GM20431 (cell line): ENCODE measurements at regions not wholly inside any gene's neighbourhood (a gene's known extent, or its start where the extent isn't known, plus 50 kb on each side); places are given as distances from the start of the nearest gene placed in this dataset.

Source experiments
- in situ Hi-C: fragments of 300-500 bp; cut with MseI, MboI; formaldehyde crosslinking; loops from one replicate; pipeline ENCODE4 v1.15.0; 2020; ENCODE audit warnings: low sequenced_read_pairs; ENCODE audit not compliant: unreplicated experiment

DNA sequence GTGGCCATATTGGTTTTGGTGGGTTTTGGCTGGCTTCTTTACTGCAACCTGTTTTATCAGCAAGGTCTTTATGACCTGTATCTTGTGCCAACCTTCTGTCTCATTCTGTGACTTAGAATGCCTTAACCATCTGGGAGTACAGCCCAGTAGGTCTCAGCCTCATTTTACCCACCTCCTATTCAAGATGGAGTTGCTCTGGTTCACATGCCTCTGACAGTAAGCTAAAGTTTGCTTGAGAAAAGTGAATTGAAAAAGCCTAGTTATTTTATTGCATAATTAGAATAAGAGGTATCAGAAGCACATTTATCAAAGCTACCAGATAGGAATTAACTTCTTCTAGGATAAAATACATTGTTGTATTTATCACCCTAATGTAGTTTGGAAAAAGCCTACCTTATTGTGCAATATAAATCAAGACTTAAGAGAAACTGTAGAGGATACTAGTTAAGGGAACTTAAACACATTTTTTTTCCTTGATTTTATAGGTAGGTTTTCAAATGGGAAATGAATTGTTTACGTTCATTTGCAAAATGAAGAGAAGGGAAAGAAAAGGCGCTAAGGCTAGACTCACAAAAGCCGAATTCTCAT lies 202.3 kb upstream of the KCNJ16 start:
- in situ Hi-C loops, result no loop called here

- in situ Hi-C loops, result no loop called here
Observed at GRCh38 chr17:69874175-69874670, 200.8 kb upstream of the KCNJ16 start.

DNA sequence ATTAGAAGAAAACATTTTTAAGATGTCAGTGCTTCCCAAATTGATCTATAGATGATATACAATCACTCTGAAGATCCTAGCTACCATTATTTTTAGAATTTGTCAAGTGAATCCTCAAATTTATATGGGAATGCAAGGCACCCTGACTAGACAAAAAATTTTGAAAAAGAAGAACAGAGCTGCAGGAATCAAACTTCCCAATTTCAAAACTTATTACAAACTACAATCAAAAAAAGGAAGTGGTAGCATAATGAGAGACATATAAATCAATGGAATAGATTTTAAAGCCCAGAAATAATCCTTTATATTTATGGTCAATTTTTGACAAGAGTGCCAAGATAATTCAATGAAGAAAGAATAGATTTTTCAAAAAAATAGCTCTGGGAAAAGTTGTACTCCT lies 198.3 kb upstream of the KCNJ16 start:
- in situ Hi-C loops, result no loop called here

DNA sequence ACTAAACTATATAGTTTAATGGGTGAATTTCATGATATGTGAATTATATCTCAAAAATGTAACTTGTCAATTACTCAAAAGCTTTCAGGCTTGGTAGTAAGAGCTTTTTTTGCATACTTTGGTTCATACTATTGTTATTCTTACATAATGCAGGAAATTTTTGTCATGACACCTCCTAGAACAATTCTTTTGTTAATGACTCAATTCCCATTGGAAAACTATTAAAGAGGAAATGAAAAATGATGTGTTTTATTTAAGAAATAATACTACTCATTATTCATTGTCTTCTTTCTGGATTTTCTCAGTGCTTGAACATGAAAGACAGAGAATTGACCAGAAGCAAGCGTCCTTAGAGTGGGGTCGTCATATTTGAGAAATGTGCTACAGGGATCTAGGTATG lies 196.4 kb upstream of the KCNJ16 start:
- in situ Hi-C loops, result no loop called here

- in situ Hi-C loops, result no loop called here
Observed at GRCh38 chr17:69879576-69879975, 195.4 kb upstream of the KCNJ16 start.

DNA sequence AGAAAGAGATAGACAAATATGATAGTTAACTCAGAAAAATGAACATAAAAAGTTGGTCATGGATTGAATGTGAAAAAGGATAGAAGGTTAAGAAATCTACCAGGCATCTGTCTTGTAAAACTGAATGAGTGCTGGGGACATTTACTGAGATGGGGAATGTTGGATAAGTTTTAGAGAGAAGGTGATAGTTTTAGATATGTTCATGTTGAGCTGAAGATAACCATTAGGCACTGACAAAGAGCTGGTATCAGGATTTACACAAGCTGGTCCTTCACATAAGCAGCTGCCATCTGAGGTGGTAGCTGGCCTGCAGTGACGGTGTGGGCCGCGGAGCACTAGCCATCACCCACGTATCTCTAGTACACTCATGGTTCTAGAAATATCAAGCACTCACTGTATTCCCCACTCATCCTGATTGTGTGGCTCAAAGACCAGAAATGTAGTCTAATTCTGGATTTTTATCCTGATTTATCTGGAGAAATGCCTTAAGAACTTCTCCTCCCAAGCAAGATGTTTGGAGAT lies 194.4 kb upstream of the KCNJ16 start:
- in situ Hi-C loops, result no loop called here

DNA sequence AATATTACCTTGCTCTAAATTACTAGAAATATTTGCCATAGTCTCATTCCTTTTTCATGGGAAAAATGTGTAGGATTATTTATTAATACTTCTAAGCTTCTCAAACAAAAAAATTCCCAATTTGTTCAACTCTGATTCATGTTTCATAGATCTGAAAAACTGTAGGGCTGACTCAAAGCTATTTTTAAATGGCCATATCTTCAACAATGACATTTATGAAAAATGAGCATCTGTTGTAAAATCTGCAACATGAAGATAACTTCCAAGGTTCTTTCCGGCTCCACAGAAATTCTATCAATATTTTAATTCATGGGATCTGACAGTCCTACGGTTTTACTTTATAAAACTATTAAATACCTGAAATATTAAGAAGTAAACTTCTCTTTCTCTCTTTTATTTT lies 192.7 kb upstream of the KCNJ16 start:
- in situ Hi-C loops, result no loop called here

- in situ Hi-C loops, result no loop called here
Observed at GRCh38 chr17:69883120-69883519, 191.9 kb upstream of the KCNJ16 start.

DNA sequence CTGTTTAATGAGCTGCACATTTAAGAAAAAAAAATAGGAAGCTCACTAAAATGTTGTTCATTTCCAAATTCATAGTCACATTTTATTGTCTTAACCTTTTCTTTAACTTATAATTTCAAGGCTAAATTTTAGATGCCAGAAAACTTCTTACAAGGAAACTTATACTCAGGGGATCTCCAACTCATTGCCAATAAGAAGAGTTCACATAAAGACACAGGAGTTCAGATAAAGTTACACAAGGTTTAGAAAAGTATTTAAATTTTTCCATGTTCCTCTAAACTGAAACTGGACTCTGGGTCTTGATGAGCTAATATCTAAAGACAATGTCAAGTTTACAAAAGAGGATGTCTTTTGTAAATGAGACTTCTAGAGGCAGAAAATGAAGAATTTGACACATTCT lies 190.7 kb upstream of the KCNJ16 start:
- in situ Hi-C loops, result no loop called here

DNA sequence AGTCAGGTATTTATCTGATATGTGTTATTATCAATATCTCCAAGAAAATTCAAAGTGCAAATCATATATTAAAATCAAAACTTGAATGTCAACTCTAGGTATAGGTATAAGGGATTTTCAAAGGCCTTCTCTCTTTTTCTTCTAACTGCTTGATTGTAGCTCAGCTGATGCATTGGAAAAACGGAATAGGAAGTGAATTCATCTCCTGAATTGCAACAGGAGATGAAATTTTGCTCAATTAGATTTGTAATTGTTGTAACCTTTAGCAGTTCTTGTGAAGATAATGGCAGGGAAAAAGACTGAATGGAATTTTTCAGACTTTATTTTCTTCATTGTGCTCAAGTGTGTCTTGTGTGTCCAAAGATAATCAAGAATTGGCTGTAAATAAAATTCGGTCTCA lies 190.2 kb upstream of the KCNJ16 start:
- in situ Hi-C loops, result no loop called here

DNA sequence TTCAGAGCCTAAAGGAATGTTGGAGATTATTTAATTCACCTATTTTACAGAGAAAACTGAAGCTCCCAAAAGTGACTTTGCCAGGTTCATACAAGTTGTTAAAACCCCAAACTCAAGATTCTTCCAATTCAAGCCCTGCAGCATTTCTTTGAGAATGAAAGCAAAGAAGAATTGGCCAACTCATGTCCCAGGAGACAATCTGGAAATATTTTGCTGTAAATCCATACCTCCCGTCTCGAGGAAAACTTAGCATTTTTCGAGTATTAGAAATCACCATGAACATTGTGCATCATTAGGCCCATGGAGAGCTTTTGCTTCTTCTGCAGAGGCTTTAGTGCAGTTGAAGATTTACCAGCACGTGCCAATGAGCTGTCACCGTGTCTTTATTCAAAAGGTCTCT lies 176.4 kb upstream of the KCNJ16 start:
- in situ Hi-C loops, result no loop called here

DNA sequence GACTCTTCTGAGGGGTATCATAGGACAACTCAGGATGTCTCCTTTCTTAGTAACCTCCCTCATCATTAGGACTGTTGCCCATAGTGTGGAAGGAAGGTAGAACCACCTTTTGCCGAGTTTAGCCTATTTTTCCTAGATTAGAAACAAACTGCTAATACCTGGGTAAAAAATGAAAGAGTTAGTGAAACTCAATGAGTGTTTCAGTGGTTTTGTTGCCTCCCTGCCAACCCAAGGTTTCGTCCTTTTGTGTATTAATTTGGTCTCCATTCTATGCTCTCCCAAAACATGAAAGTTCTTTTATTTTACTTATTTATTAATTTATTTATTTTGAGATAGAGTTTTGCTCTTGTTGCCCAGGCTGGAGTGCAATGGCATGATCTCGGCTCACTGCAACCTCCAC lies 174.9 kb upstream of the KCNJ16 start:
- in situ Hi-C loops, result no loop called here

DNA sequence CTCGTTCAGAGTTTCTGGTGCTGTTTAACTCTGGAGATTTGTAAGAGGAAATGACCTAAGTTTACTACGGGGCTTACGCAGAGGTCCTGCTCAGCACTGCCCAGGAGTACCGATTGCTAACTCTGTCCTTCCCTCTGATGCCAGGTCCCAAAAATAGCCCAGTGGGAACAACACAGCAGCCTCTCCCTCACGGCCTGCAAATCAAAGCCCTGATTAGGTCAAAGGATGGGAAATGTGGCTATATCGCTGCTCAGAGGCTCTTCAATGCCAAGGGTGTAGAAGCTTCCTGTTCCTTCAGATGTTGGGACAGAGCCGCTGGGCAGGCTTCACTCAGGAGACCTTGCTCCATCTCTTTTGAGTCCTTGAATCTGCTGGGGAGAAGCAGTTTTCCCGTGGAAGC lies 174.2 kb upstream of the KCNJ16 start:
- in situ Hi-C loops, result no loop called here

GRCh38 chr17:69906306-69906705 lies 168.7 kb upstream of the KCNJ16 start:
- in situ Hi-C loops, result no loop called here

DNA sequence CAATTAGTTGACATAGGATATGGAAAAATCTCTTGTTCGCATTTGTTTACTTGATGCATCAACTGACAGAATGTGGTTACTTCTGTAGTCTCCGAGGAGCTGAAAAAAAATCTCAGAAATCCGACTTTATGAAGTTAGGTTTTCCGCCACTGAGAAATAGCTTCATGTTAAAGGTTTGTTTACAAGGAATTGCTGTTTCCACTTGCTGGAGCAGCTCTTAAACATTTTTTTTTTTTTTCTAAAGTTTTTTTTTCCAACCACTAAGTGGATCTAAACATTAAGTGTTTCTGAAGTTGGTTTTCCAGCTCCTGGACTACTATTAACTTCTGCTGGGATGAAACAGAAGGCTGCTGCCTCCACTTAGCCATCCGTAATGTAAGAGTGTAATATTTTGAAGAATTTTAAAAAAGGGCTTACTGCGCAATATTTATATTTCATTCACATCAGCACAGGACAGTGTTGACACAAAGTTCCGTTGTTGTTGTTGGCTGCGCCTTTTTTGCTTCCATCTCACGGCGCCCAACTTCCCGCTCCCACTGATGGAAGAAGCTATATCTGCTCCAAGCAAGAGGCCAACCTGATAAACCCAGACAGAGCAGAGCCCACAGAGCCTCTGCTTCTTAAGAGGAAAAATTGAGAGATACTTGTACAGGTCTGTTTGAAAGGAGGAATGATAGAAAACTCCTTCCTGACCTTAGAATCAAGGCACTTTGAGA lies 167.7 kb upstream of the KCNJ16 start:
- in situ Hi-C loops, result no loop called here

DNA sequence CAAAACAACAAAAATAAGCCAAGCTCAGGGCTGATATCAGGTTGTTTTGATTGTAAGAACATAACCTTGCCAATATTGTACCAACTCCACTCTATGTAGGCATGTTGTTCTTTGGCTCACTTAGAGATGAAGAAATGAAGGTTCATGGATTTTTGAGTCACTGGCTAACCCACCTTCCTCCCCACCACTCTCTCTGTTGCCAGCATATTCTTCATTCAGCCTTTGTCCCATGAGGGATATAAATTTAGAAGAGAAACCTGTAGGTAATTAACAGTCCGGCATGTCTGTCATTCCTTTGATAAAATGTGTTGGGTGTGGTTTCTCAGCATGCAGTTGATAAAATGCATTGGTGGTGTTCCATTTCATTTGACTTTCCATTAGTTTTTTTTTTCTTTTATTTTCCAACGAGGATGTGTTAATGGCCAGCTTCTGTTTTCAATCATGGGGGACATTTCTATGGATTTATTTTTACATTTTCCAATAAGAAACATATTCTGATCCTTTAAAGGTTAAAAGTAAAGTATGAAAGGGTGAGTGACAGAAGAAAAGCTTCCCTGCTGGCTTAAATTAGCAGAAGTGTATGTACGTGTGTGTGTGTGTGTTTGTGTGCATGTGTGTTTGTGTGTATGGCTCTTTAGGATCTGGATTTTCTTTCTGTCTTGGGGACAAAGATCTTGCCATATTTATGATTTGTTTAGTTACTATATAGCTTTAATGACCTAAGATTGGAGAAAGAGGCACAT lies 166.2 kb upstream of the KCNJ16 start:
- in situ Hi-C loops, result no loop called here

- in situ Hi-C loops, result no loop called here
Observed at GRCh38 chr17:69909389-69909788, 165.6 kb upstream of the KCNJ16 start.

GRCh38 chr17:69912805-69913204 lies 162.2 kb upstream of the KCNJ16 start:
- in situ Hi-C loops, result no loop called here

GRCh38 chr17:69913216-69913615 lies 161.8 kb upstream of the KCNJ16 start:
- in situ Hi-C loops, result no loop called here

- in situ Hi-C loops, result no loop called here
Observed at GRCh38 chr17:69913616-69914015, 161.4 kb upstream of the KCNJ16 start.

DNA sequence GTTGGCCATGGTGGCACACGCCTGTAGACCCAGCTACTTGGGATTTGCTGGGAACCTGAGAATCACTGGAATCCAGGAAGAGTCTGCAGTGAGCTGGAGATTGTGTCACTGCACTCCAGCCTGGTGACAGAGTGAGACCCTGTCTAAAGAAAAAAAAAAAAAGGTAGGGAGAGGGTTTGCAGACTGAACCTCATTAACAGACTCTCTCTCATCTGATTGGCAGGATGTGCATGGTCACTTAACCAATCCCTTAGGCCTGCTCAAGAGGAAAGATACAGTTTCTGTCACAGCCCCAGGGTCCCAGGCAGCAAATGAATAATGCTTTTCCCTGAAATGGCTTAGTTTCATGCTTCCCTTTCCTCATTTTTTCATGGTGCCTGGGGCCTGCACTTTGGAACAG lies 160.5 kb upstream of the KCNJ16 start:
- in situ Hi-C loops, result no loop called here
